Smooth muscle cell (in vitro differentiated cells): ENCODE measurements at regions not wholly inside any gene's neighbourhood (a gene's known extent, or its start where the extent isn't known, plus 50 kb on each side); places are given as distances from the start of the nearest gene placed in this dataset.
A peak's percentile ranks its signal among the peaks of the same experiment; 100 is the strongest.
"Not testable (repeated sequence)": the region's sequence is repeated elsewhere in the genome, so short reads cannot be mapped to it uniquely, and the experiment has no call there.

Experiments
- DNase-seq: peaks from one replicate; lab custom pipeline; 2025; ENCODE audit not compliant: unreplicated experiment; lab: John Stamatoyannopoulos, UW
- H2AFZ ChIP-seq: fragments of 200-600 bp; sonication (generic); 2 replicates; pipeline ENCODE4 v1.6.0; 2016; ENCODE audit warnings: antibody characterized with exemption, low read depth, mild to moderate bottlenecking
- H3F3A ChIP-seq: fragments of 200-600 bp; sonication (generic); 2 replicates; pipeline ENCODE4 v1.6.0; 2017; ENCODE audit warnings: antibody characterized with exemption, low read depth
- H3K27ac ChIP-seq: fragments of 200-600 bp; sonication (generic); 2 replicates; pipeline ENCODE4 v1.5.1; 2016; ENCODE audit warnings: low read depth, mild to moderate bottlenecking
- H3K27me3 ChIP-seq: fragments of 200-600 bp; sonication (generic); 2 replicates; pipeline ENCODE4 v1.6.1; 2016; ENCODE audit warnings: low read depth, mild to moderate bottlenecking
- H3K36me3 ChIP-seq: fragments of 200-600 bp; sonication (generic); 2 replicates; pipeline ENCODE4 v1.5.1; 2016; ENCODE audit warnings: low read depth
- H3K4me1 ChIP-seq: fragments of 200-600 bp; sonication (generic); 2 replicates; pipeline ENCODE4 v1.5.1; 2016; ENCODE audit warnings: low read depth
- H3K4me2 ChIP-seq: fragments of 200-600 bp; sonication (generic); 2 replicates; pipeline ENCODE4 v1.6.0; 2016; ENCODE audit warnings: mild to moderate bottlenecking
- H3K4me3 ChIP-seq: fragments of 200-600 bp; sonication (generic); 2 replicates; pipeline ENCODE4 v1.5.1; 2016; ENCODE audit warnings: mild to moderate bottlenecking
- H3K79me2 ChIP-seq: fragments of 200-600 bp; sonication (generic); 2 replicates; pipeline ENCODE4 v1.6.0; 2016; ENCODE audit warnings: low read depth, mild to moderate bottlenecking
- H3K9ac ChIP-seq: fragments of 200-600 bp; sonication (generic); 2 replicates; pipeline ENCODE4 v1.6.0; 2016; ENCODE audit warnings: low read depth
- H3K9me3 ChIP-seq: fragments of 200-600 bp; sonication (generic); replicated peaks from 2 replicates; pipeline ENCODE4 v1.5.1; 2016; ENCODE audit warnings: low read depth
- H4K20me1 ChIP-seq: fragments of 200-600 bp; sonication (generic); 2 replicates; pipeline ENCODE4 v1.6.0; 2016; ENCODE audit warnings: low read depth
- CTCF ChIP-seq: fragments of 200-600 bp; sonication (generic); IDR thresholded peaks from 2 replicates; pipeline ENCODE4 v1.5.1; 2017; ENCODE audit warnings: borderline replicate concordance, mild to moderate bottlenecking, antibody characterized with exemption; ENCODE audit not compliant: insufficient read depth, poor library complexity, severe bottlenecking
- WGBS: methylation state at CpG from one replicate; pipeline ENCODE4 v1.1.7; 2016; ENCODE audit warnings: low lambda C conversion rate; 5-methylcytosine and 5-hydroxymethylcytosine counted together

- Histone ChIP-seq H3K9me3 (no peaks in the 10 kb centered on the region), H3K27ac (no peak overlapping the region), H3K36me3 (no peaks in the 10 kb centered on the region), H4K20me1 (no peaks in the 10 kb centered on the region), H3K4me1 (no peaks in the 10 kb centered on the region), H3K9ac (no peak overlapping the region), H3K4me2 (no peak overlapping the region), H3F3A (no peaks in the 10 kb centered on the region), H3K27me3 (no peaks in the 10 kb centered on the region), H3K79me2 (no peaks in the 10 kb centered on the region), H3K4me3 (no peak overlapping the region), H2AFZ (no peak overlapping the region)
- TF ChIP-seq CTCF: no peak
- DNase-seq: no peak
These were observed 598.9 kb downstream of the KCNT2 start for GRCh38 chr1:196009362-196009761.

- DNase-seq: no peak
- no peak overlapping the region for H2AFZ ChIP-seq
- H3K9me3 ChIP-seq: no peaks in the 10 kb centered on the region
- H3K4me1 ChIP-seq: no peaks in the 10 kb centered on the region
- H3K4me3 ChIP-seq: no peak overlapping the region
- no peak overlapping the region for H3K4me2 ChIP-seq
- 80% methylated on average over 1 of the region's 1 CpG for WGBS
- H3F3A ChIP-seq: no peaks in the 10 kb centered on the region
- no peak overlapping the region for H3K27ac ChIP-seq
- H3K27me3 ChIP-seq: no peaks in the 10 kb centered on the region
- H3K79me2 ChIP-seq: no peaks in the 10 kb centered on the region
- no peak for TF ChIP-seq CTCF
- no peaks in the 10 kb centered on the region for H3K36me3 ChIP-seq
- no peak overlapping the region for H3K9ac ChIP-seq
- no peaks in the 10 kb centered on the region for H4K20me1 ChIP-seq
These were observed 600.5 kb downstream of the KCNT2 start for GRCh38 chr1:196007763-196008162.

- DNase-seq: no peak
- no peak for TF ChIP-seq CTCF
- no peak overlapping the region for H3K9ac ChIP-seq
- H3K4me3 ChIP-seq: no peak overlapping the region
- no peaks in the 10 kb centered on the region for H3K27me3 ChIP-seq
- no peaks in the 10 kb centered on the region for H3K9me3 ChIP-seq
- H3K36me3 ChIP-seq: no peaks in the 10 kb centered on the region
- H3F3A ChIP-seq: no peaks in the 10 kb centered on the region
- H3K4me1 ChIP-seq: no peaks in the 10 kb centered on the region
- H3K79me2 ChIP-seq: no peaks in the 10 kb centered on the region
- no peaks in the 10 kb centered on the region for H4K20me1 ChIP-seq
- WGBS: 92% methylated on average over 1 of the region's 1 CpG
- no peak overlapping the region for H2AFZ ChIP-seq
- no peak overlapping the region for H3K4me2 ChIP-seq
- H3K27ac ChIP-seq: no peak overlapping the region
These were observed 602.8 kb downstream of the KCNT2 start for GRCh38 chr1:196005426-196005825.

- not testable (repeated sequence) for H4K20me1 ChIP-seq, H2AFZ ChIP-seq, H3F3A ChIP-seq, H3K9me3 ChIP-seq, DNase-seq, H3K4me2 ChIP-seq, H3K36me3 ChIP-seq, H3K9ac ChIP-seq, H3K4me1 ChIP-seq, H3K4me3 ChIP-seq, H3K27me3 ChIP-seq, H3K79me2 ChIP-seq
- H3K27ac ChIP-seq: peak overlapping the region; percentile 88
- 53% methylated on average over 5 of the region's 5 CpGs for WGBS
These were observed 603.9 kb downstream of the KCNT2 start for GRCh38 chr1:196004388-196004787.
